Midbrain (tissue), 1 donor: ENCODE measurements at regions not wholly inside any gene's neighbourhood (a gene's known extent, or its start where the extent isn't known, plus 50 kb on each side); places are given as distances from the start of the nearest gene placed in this dataset.
"Not testable (repeated sequence)": the region's sequence is repeated elsewhere in the genome, so short reads cannot be mapped to it uniquely, and the experiment has no call there.

Experiments
- DNase-seq: peaks from one replicate; lab custom pipeline; 2025; lab: John Stamatoyannopoulos, UW

GRCh38 chr5:8561854-8562253 is 692.9 kb downstream of the MTRR start:
- no peak for DNase-seq

- DNase-seq, result not testable (repeated sequence)
Observed at GRCh38 chr5:8563540-8563939, 694.6 kb downstream of the MTRR start.

GRCh38 chr5:8568858-8569257 is 699.9 kb downstream of the MTRR start:
- no peak for DNase-seq

GRCh38 chr5:8570528-8570927 is 701.6 kb downstream of the MTRR start:
- DNase-seq, result no peak

- DNase-seq, result no peak
Observed at GRCh38 chr5:8576178-8576577, 707.2 kb downstream of the MTRR start.

- no peak for DNase-seq
Observed at GRCh38 chr5:8577792-8578191, 708.8 kb downstream of the MTRR start.

- no peak for DNase-seq
Observed at GRCh38 chr5:8580298-8580697, 711.4 kb downstream of the MTRR start.

- no peak for DNase-seq
Observed at GRCh38 chr5:8581047-8581446, 712.1 kb downstream of the MTRR start.

GRCh38 chr5:8585230-8586018 is 716.5 kb downstream of the MTRR start:
- no peak for DNase-seq

GRCh38 chr5:8590959-8591358 is 722.0 kb downstream of the MTRR start:
- no peak for DNase-seq

- no peak for DNase-seq
Observed at GRCh38 chr5:8598356-8598755, 729.4 kb downstream of the MTRR start.

- no peak for DNase-seq
Observed at GRCh38 chr5:8598996-8599395, 730.0 kb downstream of the MTRR start.

GRCh38 chr5:8600843-8601242 is 731.9 kb downstream of the MTRR start:
- no peak for DNase-seq

GRCh38 chr5:8601831-8602354 is 732.9 kb downstream of the MTRR start:
- no peak for DNase-seq

GRCh38 chr5:8606231-8606630 is 737.3 kb downstream of the MTRR start:
- no peak for DNase-seq

GRCh38 chr5:8611067-8611466 is 742.1 kb downstream of the MTRR start:
- DNase-seq, result no peak

- no peak for DNase-seq
Observed at GRCh38 chr5:8613078-8613685, 744.2 kb downstream of the MTRR start.

- no peak for DNase-seq
Observed at GRCh38 chr5:8615142-8615858, 746.4 kb downstream of the MTRR start.

- no peak for DNase-seq
Observed at GRCh38 chr5:8628521-8628920, 759.6 kb downstream of the MTRR start.

- no peak for DNase-seq
Observed at GRCh38 chr5:8633259-8633658, 764.3 kb downstream of the MTRR start.

- no peak for DNase-seq
Observed at GRCh38 chr5:8633696-8634095, 764.7 kb downstream of the MTRR start.

GRCh38 chr5:8634219-8634618 is 765.3 kb downstream of the MTRR start:
- no peak for DNase-seq
